ENCODE measurements at regions not wholly inside any gene's neighbourhood (a gene's known extent, or its start where the extent isn't known, plus 50 kb on each side); places are given as distances from the start of the nearest gene placed in this dataset.

GRCh38 chr4:120163895-120164294, 97.2 kb upstream of the MAD2L1 start:
- Histone ChIP-seq H2BK120ac (ENCODE audit: low read depth, low read length) (no peak overlapping the region), H4K5ac (ENCODE audit: low read depth, low read length) (no peak overlapping the region), H3K9me3 (ENCODE audit: control insufficient read depth, insufficient read depth, low read length) (no peaks in the 10 kb centered on the region), H3K23ac (ENCODE audit: low read depth, low read length) (no peak overlapping the region), H4K20me1 (ENCODE audit: insufficient read depth, low read length) (no peaks in the 10 kb centered on the region), H3K27me3 (ENCODE audit: control insufficient read depth, insufficient read depth, low read length) (no peaks in the 10 kb centered on the region), H3K9ac (ENCODE audit: low read depth, low read length) (no peak overlapping the region), H2AK9ac (replicated peaks; ENCODE audit: low read depth, low read length, poor library complexity) (no peak overlapping the region), H3K9me1 (ENCODE audit: insufficient read depth, low read length) (no peaks in the 10 kb centered on the region), H4K91ac (ENCODE audit: insufficient read depth, low read depth, low read length) (no peak overlapping the region), H3K14ac (replicated peaks; ENCODE audit: low read depth, low read length) (no peak overlapping the region), H3K4me1 (ENCODE audit: control insufficient read depth, insufficient read depth, low read length) (no peaks in the 10 kb centered on the region), H3K18ac (ENCODE audit: low read depth, low read length) (no peak overlapping the region), H3K27ac (ENCODE audit: insufficient read depth, low read length) (no peak overlapping the region), H2BK20ac (ENCODE audit: low read depth, low read length) (no peak overlapping the region), H2BK5ac (ENCODE audit: low read depth, low read length, poor library complexity, severe bottlenecking) (no peak overlapping the region), H3K4me2 (ENCODE audit: low read depth, low read length) (no peak overlapping the region), H4K8ac (ENCODE audit: low read depth in 2 of 2, low read length in 2 of 2) (no peak overlapping the region), H2AK5ac (ENCODE audit: low read depth, low read length) (no peak overlapping the region), H2BK15ac (ENCODE audit: low read depth, low read length) (no peak overlapping the region), H2AFZ (replicated peaks; ENCODE audit: low read length, poor library complexity) (no peak overlapping the region), H3K79me1 (ENCODE audit: low read depth in 1 of 2, low read length in 2 of 2) (no peaks in the 10 kb centered on the region), H3K4me3 (ENCODE audit: insufficient read depth, low read depth, low read length) (no peak overlapping the region), H3K56ac (ENCODE audit: extremely low read depth, insufficient read depth, low read length) (no peak overlapping the region), H3K36me3 (ENCODE audit: control insufficient read depth, insufficient read depth, low read length) (no peaks in the 10 kb centered on the region), H3K4ac (ENCODE audit: low read depth, low read length) (no peak overlapping the region)
- ChIA-PET POLR2A (ENCODE audit: unreplicated experiment) (no interaction called here), CTCF (no interaction called here)
- ATAC-seq (ENCODE audit: low read depth) (no peak), DNase-seq (no peak)
- in situ Hi-C loops (cut with MboI; ENCODE audit: low sequenced_read_pairs) (loop anchor here (10.0 kb wide), 1 partner anchor 941 kb away; no protein-coding TSS in a partner anchor), intact Hi-C loops (cut with micrococcal nuclease) (no loop called here), dilution Hi-C loops (cut with HindIII; ENCODE audit: low sequenced_read_pairs, unreplicated experiment) (no loop called here)
- WGBS, 2 experiments (ENCODE audit: extremely low coverage in 2 of 2, insufficient read length in 1 of 2), result no CpG with 5 or more reads among the region's 2 CpGs
- no peak for TF ChIP-seq CTCF (conservative IDR thresholded peaks at IDR 0.05; ENCODE audit: low read depth, low read length)
- TF ChIP-seq MAZ (IDR thresholded peaks at IDR 0.05; ENCODE audit: borderline replicate concordance, low read depth, low read length), result no peak
- no peak for TF ChIP-seq FOS (IDR thresholded peaks at IDR 0.05; ENCODE audit: low read depth, low read length)
- no peak for TF ChIP-seq MXI1 (IDR thresholded peaks at IDR 0.05; ENCODE audit: borderline replicate concordance, low read depth, low read length)
- no peak for TF ChIP-seq ELK1 (IDR thresholded peaks at IDR 0.05; ENCODE audit: borderline replicate concordance, low read depth, low read length)
- no peak for TF ChIP-seq CEBPB (IDR thresholded peaks at IDR 0.05; ENCODE audit: low read depth, low read length)
- TF ChIP-seq CHD1 (IDR thresholded peaks at IDR 0.05; ENCODE audit: low read depth, low read length), result no peak
- no peak for TF ChIP-seq NFE2L2 (IDR thresholded peaks at IDR 0.05; ENCODE audit: low read depth, low read length)
- TF ChIP-seq POLR2A (IDR thresholded peaks at IDR 0.05; ENCODE audit: low read depth, low read length), result no peak
- no peak for TF ChIP-seq RAD21 (IDR thresholded peaks at IDR 0.05; ENCODE audit: low read length)
- TF ChIP-seq USF2 (IDR thresholded peaks at IDR 0.05; ENCODE audit: low read depth, low read length), result no peak
- TF ChIP-seq BHLHE40 (IDR thresholded peaks at IDR 0.05; ENCODE audit: low read depth, low read length), result no peak
- no peak for TF ChIP-seq RFX5 (IDR thresholded peaks at IDR 0.05; ENCODE audit: low read depth, low read length)
- TF ChIP-seq MAFK (IDR thresholded peaks at IDR 0.05; ENCODE audit: low read depth, low read length), result no peak
- TF ChIP-seq SMC3 (IDR thresholded peaks at IDR 0.05; ENCODE audit: low read depth, low read length), result no peak
- no peak for TF ChIP-seq RCOR1 (IDR thresholded peaks at IDR 0.05; ENCODE audit: insufficient replicate concordance, low read length)
- BruUV-seq (replicated peaks), result no TSS peak

Data from IMR-90 (cell line).